Stimulated activated CD4-positive, alpha-beta T cell treated with anti-CD3 and anti-CD28 coated beads, Interleukin-4, amount 100 ng/mL, for 4 hours (primary cell): ENCODE measurements at regions not wholly inside any gene's neighbourhood (a gene's known extent, or its start where the extent isn't known, plus 50 kb on each side); places are given as distances from the start of the nearest gene placed in this dataset.
A peak's percentile ranks its signal among the peaks of the same experiment; 100 is the strongest.

ENCODE experiments used
- DNase-seq, 2 experiments: peaks; one replicate each; pipeline ENCODE4 v3.0.0-alpha.2; 2020

- no peak for DNase-seq
Observed at GRCh38 chr3:68151359-68151758, 496.9 kb upstream of the SUCLG2 start.

- DNase-seq: no peak
Observed at GRCh38 chr3:68148447-68148846, 494.0 kb upstream of the SUCLG2 start.

GRCh38 chr3:68142441-68142840 lies 488.0 kb upstream of the SUCLG2 start:
- DNase-seq: no peak

GRCh38 chr3:68139897-68140296 lies 485.5 kb upstream of the SUCLG2 start:
- DNase-seq: no peak

GRCh38 chr3:68136411-68136810 lies 482.0 kb upstream of the SUCLG2 start:
- no peak for DNase-seq

GRCh38 chr3:68135067-68135466 lies 480.7 kb upstream of the SUCLG2 start:
- no peak for DNase-seq

GRCh38 chr3:68129065-68129464 lies 474.7 kb upstream of the SUCLG2 start:
- no peak for DNase-seq

- no peak for DNase-seq
Observed at GRCh38 chr3:68123231-68123630, 468.8 kb upstream of the SUCLG2 start.

GRCh38 chr3:68121287-68121686 lies 466.9 kb upstream of the SUCLG2 start:
- DNase-seq: no peak

GRCh38 chr3:68116580-68116979 lies 462.2 kb upstream of the SUCLG2 start:
- no peak for DNase-seq

GRCh38 chr3:68103811-68104210 lies 449.4 kb upstream of the SUCLG2 start:
- DNase-seq: no peak

GRCh38 chr3:68090571-68090970 lies 436.2 kb upstream of the SUCLG2 start:
- DNase-seq: no peak

- DNase-seq: no peak
Observed at GRCh38 chr3:68089572-68090011, 435.2 kb upstream of the SUCLG2 start.

GRCh38 chr3:68088636-68089035 lies 434.2 kb upstream of the SUCLG2 start:
- DNase-seq: no peak

- peak; percentile 1 to 50 for DNase-seq
Observed at GRCh38 chr3:68088216-68088615, 433.8 kb upstream of the SUCLG2 start.

GRCh38 chr3:68072062-68072461 lies 417.6 kb upstream of the SUCLG2 start:
- no peak for DNase-seq

- DNase-seq: no peak
Observed at GRCh38 chr3:68070186-68070585, 415.8 kb upstream of the SUCLG2 start.

GRCh38 chr3:68067314-68067713 lies 412.9 kb upstream of the SUCLG2 start:
- no peak for DNase-seq

GRCh38 chr3:68062926-68063325 lies 408.5 kb upstream of the SUCLG2 start:
- no peak for DNase-seq

GRCh38 chr3:68060910-68061309 lies 406.5 kb upstream of the SUCLG2 start:
- DNase-seq: no peak

GRCh38 chr3:68060191-68060590 lies 405.8 kb upstream of the SUCLG2 start:
- no peak for DNase-seq

- no peak for DNase-seq
Observed at GRCh38 chr3:68059628-68060152, 405.3 kb upstream of the SUCLG2 start.

GRCh38 chr3:68057637-68058320 lies 403.4 kb upstream of the SUCLG2 start:
- peak; percentile 24 to 71 for DNase-seq

- DNase-seq: no peak
Observed at GRCh38 chr3:68056556-68056955, 402.1 kb upstream of the SUCLG2 start.

GRCh38 chr3:68055215-68055614 lies 400.8 kb upstream of the SUCLG2 start:
- no peak for DNase-seq
